Breast epithelium (tissue), 3 donors: ENCODE measurements at regions not wholly inside any gene's neighbourhood (a gene's known extent, or its start where the extent isn't known, plus 50 kb on each side); places are given as distances from the start of the nearest gene placed in this dataset.

ENCODE experiments used
- CTCF ChIP-seq, 3 donors: fragments of 450-650 bp; IDR thresholded peaks; one replicate each; pipeline ENCODE4 v1.5.1; 2016 to 2017; ENCODE audit warnings: antibody characterized with exemption in 3 of 3, mild to moderate bottlenecking in 3 of 3, moderate library complexity in 3 of 3
- POLR2A ChIP-seq: fragments of 450-650 bp; IDR thresholded peaks from one replicate; pipeline ENCODE4 v1.6.1; 2016; ENCODE audit warnings: antibody characterized with exemption, mild to moderate bottlenecking, moderate library complexity
- POLR2AphosphoS5 ChIP-seq, 3 donors: sonication (generic); formaldehyde crosslinking; IDR thresholded peaks; one replicate each; pipeline ENCODE4 v1.6.1; 2017; ENCODE audit warnings: antibody characterized with exemption in 3 of 3

GRCh38 chr2:35504419-35504818 lies 851.2 kb upstream of the CRIM1 start:
- TF ChIP-seq CTCF (IDR thresholded peaks at IDR 0.05) = no peak
- TF ChIP-seq POLR2A = no peak
- TF ChIP-seq POLR2AphosphoS5 (IDR thresholded peaks at IDR 0.05) = no peak
